Effector CD4-positive, alpha-beta T cell (primary cell): ENCODE measurements at regions not wholly inside any gene's neighbourhood (a gene's known extent, or its start where the extent isn't known, plus 50 kb on each side); places are given as distances from the start of the nearest gene placed in this dataset.

Experiments
- DNase-seq: peaks from one replicate; pipeline ENCODE4 v3.0.0-alpha.2; 2020

- DNase-seq: no peak
Measured at GRCh38 chr9:38224941-38225340, 155.9 kb upstream of the SHB start.

GRCh38 chr9:38216572-38216971 is 147.5 kb upstream of the SHB start:
- DNase-seq: no peak

GRCh38 chr9:38215465-38215864 is 146.4 kb upstream of the SHB start:
- DNase-seq: no peak

- no peak for DNase-seq
Measured at GRCh38 chr9:38214432-38214831, 145.4 kb upstream of the SHB start.

GRCh38 chr9:38213631-38214299 is 144.7 kb upstream of the SHB start:
- DNase-seq: no peak

- DNase-seq: no peak
Measured at GRCh38 chr9:38212016-38212415, 143.0 kb upstream of the SHB start.

- DNase-seq: no peak
Measured at GRCh38 chr9:38211002-38211401, 142.0 kb upstream of the SHB start.

- DNase-seq: no peak
Measured at GRCh38 chr9:38208206-38208901, 139.3 kb upstream of the SHB start.

- DNase-seq: no peak
Measured at GRCh38 chr9:38207247-38207778, 138.3 kb upstream of the SHB start.

GRCh38 chr9:38205279-38205678 is 136.3 kb upstream of the SHB start:
- DNase-seq: no peak

- no peak for DNase-seq
Measured at GRCh38 chr9:38202336-38202938, 133.4 kb upstream of the SHB start.

GRCh38 chr9:38201844-38202243 is 132.8 kb upstream of the SHB start:
- DNase-seq: no peak

GRCh38 chr9:38200431-38200830 is 131.4 kb upstream of the SHB start:
- no peak for DNase-seq

GRCh38 chr9:38198140-38198539 is 129.1 kb upstream of the SHB start:
- no peak for DNase-seq

- DNase-seq: no peak
Measured at GRCh38 chr9:38196714-38197113, 127.7 kb upstream of the SHB start.

GRCh38 chr9:38195737-38196161 is 126.7 kb upstream of the SHB start:
- no peak for DNase-seq

- DNase-seq: no peak
Measured at GRCh38 chr9:38194870-38195269, 125.8 kb upstream of the SHB start.

- DNase-seq: no peak
Measured at GRCh38 chr9:38192731-38193265, 123.8 kb upstream of the SHB start.

GRCh38 chr9:38186404-38187115 is 117.5 kb upstream of the SHB start:
- DNase-seq: no peak

GRCh38 chr9:38185647-38186403 is 116.8 kb upstream of the SHB start:
- DNase-seq: no peak

GRCh38 chr9:38183994-38184568 is 115.1 kb upstream of the SHB start:
- no peak for DNase-seq

GRCh38 chr9:38182321-38182720 is 113.3 kb upstream of the SHB start:
- no peak for DNase-seq
